ENCODE measurements at regions not wholly inside any gene's neighbourhood (a gene's known extent, or its start where the extent isn't known, plus 50 kb on each side); places are given as distances from the start of the nearest gene placed in this dataset.

- TF ChIP-seq YY1 (IDR thresholded peaks at IDR 0.05; ENCODE audit: insufficient read depth, insufficient read length) (no peak), ZNF274 (IDR thresholded peaks at IDR 0.05; ENCODE audit: low read depth, low read length) (no peak), SUZ12 (IDR thresholded peaks at IDR 0.05; ENCODE audit: extremely low read depth, insufficient read depth, insufficient read length) (no peak)
Observed at GRCh38 chr2:11898576-11898975, 152.1 kb downstream of the LPIN1 start.
